ENCODE measurements at regions not wholly inside any gene's neighbourhood (a gene's known extent, or its start where the extent isn't known, plus 50 kb on each side); places are given as distances from the start of the nearest gene placed in this dataset.
"Not testable (repeated sequence)": the region's sequence is repeated elsewhere in the genome, so short reads cannot be mapped to it uniquely, and the experiment has no call there.

GRCh38 chr6:40881501-40881900 is 157.5 kb downstream of the UNC5CL start:
- DNase-seq: no peak

GRCh38 chr6:40880906-40881305 is 158.1 kb downstream of the UNC5CL start:
- no peak for DNase-seq

- DNase-seq: no peak
These were observed 159.9 kb downstream of the UNC5CL start for GRCh38 chr6:40879169-40879568.

GRCh38 chr6:40877362-40877761 is 161.7 kb downstream of the UNC5CL start:
- no peak for DNase-seq

- DNase-seq: no peak
These were observed 162.7 kb downstream of the UNC5CL start for GRCh38 chr6:40876336-40876735.

GRCh38 chr6:40874495-40874894 is 164.5 kb downstream of the UNC5CL start:
- DNase-seq: peak; percentile 7

GRCh38 chr6:40871424-40871823 is 167.6 kb downstream of the UNC5CL start:
- DNase-seq: no peak

GRCh38 chr6:40868089-40868865 is 170.7 kb downstream of the UNC5CL start:
- not testable (repeated sequence) for DNase-seq

GRCh38 chr6:40867527-40867926 is 171.5 kb downstream of the UNC5CL start:
- not testable (repeated sequence) for DNase-seq

- not testable (repeated sequence) for DNase-seq
These were observed 173.8 kb downstream of the UNC5CL start for GRCh38 chr6:40865259-40865658.

GRCh38 chr6:40860443-40860842 is 178.6 kb downstream of the UNC5CL start:
- no peak for DNase-seq

GRCh38 chr6:40856271-40856670 is 182.8 kb downstream of the UNC5CL start:
- no peak for DNase-seq

GRCh38 chr6:40855168-40855880 is 183.7 kb downstream of the UNC5CL start:
- no peak for DNase-seq

- DNase-seq: no peak
These were observed 184.4 kb downstream of the UNC5CL start for GRCh38 chr6:40854592-40854991.

GRCh38 chr6:40852779-40853373 is 186.1 kb downstream of the UNC5CL start:
- DNase-seq: peak; percentile 30

GRCh38 chr6:40849546-40849945 is 189.5 kb downstream of the UNC5CL start:
- DNase-seq: no peak

GRCh38 chr6:40848868-40849514 is 190.0 kb downstream of the UNC5CL start:
- DNase-seq: no peak

GRCh38 chr6:40848038-40848437 is 191.0 kb downstream of the UNC5CL start:
- no peak for DNase-seq

GRCh38 chr6:40845553-40845952 is 193.5 kb downstream of the UNC5CL start:
- DNase-seq: peak; percentile 61

- DNase-seq: no peak
These were observed 194.8 kb downstream of the UNC5CL start for GRCh38 chr6:40844246-40844645.

- no peak for DNase-seq
These were observed 197.3 kb downstream of the UNC5CL start for GRCh38 chr6:40841721-40842120.

GRCh38 chr6:40832691-40833090 is 206.3 kb downstream of the UNC5CL start:
- no peak for DNase-seq

GRCh38 chr6:40831381-40831780 is 207.6 kb downstream of the UNC5CL start:
- DNase-seq: no peak
